ENCODE measurements at regions not wholly inside any gene's neighbourhood (a gene's known extent, or its start where the extent isn't known, plus 50 kb on each side); places are given as distances from the start of the nearest gene placed in this dataset.

DNA sequence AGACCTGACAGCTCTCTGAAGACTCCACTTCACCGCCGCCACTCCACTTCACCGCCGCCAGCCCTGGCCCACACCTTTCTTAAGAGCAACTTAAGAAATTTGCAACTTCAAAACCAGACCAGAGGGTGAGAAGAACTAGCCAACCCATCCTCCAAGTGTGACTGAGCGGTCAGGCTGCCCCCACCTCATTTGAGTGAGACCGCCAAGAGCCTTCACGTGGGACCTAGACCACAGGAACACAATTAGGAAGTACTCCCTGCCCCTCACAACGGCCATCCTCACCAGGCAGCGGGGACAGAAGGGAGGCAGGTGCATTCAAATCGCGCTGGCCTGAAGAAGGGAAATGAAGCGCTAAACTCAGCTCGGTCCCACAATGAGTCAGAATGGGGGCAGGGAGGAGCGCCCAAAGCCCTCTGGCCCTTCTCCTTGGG is 156.8 kb upstream of the BCL6 start:
- DNase-seq = no peak

DNA sequence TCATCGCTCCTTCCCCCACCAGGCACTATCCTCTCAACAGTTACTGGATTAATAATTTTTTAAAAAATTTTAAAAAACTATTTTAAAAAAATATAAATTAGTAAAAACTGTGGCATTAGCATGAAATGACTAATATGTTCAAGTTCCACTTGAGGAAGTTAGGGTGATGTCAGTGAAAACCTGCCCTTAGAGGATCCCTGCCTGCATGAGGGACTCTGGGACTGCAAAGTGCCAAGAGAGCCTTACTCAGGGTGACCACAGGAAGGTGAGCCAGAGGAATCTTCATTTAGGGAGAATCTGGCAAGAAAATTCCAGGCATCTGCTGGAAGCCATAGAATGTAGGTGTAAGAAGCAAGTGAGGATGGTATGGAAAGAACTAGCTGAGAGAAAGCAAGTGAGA is 157.7 kb upstream of the BCL6 start:
- DNase-seq = peak; percentile 50 to 65 (median 64)

DNA sequence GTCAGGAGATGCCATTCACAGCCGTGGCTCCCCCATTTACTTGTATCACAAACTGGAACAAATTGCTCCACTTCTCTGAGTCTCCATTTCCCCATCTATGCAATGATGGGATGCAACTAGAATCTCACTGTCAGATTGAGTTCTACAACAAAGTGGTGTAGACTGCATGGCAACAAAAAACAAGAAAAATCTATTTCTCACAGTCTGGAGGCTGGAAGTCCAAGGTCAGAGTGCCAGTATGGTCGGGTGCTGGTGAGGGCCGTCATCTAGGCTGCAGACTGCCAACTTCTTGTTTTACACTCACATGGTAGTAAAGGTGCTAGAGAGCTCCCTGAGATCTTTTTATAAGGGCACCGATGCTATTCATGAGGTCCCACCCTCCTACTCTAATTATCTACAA is 158.4 kb upstream of the BCL6 start:
- DNase-seq = no peak

DNA sequence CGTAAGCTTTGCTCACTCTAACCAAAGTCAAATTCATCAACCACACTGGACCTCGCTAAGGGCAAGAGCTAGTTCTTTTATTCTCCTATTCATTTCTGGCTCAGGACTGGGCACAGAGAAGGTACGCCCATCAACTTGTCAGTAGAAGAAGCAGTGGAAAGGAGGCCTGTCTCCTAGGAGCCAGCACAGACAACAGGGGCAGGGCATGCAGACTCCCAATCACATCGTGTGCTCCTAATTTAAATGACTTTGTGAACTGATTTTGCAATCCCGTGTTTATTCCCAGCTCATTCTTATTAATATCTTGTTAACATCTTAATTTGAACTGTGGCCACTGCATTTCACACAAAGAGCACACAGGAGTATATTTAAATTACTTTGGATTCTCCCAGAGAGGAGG is 161.1 kb upstream of the BCL6 start:
- DNase-seq = no peak

DNA sequence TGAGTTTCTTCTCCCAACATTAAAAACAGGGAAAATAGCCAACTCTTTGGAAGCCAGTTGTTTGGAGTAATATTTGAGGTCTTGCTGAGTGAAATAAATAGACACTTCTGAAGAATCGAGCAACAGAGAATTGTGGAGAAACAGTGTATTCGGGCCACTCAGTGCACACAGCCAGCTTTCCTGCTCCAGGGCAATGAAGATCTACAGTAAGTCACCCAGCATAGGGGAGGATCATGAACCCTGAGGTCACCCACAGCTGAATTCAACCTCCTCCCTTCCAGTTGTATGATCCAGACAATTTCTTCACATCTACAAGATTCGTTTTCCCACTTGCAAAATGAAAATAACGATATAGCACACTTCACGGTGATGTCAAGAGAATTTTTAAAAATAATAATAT is 161.7 kb upstream of the BCL6 start:
- no peak for DNase-seq

DNA sequence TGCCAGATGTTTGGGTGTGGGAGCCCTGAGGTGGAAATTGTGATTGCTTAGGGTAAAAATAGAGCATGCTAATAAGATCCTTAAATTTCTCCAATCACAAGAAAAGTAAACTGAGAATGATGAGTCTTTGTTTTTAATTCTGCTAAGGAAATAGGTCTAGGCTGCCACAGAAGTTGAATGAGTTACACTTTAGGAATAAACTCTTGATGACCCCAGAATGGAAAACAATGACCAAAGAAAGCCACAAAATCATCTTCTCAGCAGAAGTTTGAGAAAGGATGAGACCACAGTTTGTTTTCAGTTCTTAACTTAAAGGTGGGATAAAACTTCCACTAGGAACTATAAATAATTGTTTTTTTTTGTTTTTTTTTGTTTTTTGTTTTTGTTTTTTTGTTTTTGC is 164.6 kb upstream of the BCL6 start:
- DNase-seq = no peak

DNA sequence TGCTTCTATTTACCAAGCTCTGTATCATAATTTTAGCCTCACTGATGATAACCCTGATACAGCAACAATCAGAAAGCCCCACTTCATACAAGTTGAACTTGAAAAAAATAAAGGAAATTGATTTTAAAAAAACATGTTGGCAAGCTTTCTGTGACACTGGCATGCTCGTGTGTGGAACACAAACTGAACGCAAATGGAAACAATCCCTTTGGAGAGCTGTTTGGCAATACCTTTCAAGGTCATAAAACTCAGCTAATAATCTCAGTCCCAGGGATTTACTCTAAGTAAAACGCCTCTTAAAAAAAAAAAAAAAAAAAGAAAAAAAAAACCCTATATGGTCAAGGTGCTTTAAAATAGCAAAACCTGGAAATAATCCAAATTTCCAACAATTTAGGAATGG is 166.7 kb upstream of the BCL6 start:
- no peak for DNase-seq

DNA sequence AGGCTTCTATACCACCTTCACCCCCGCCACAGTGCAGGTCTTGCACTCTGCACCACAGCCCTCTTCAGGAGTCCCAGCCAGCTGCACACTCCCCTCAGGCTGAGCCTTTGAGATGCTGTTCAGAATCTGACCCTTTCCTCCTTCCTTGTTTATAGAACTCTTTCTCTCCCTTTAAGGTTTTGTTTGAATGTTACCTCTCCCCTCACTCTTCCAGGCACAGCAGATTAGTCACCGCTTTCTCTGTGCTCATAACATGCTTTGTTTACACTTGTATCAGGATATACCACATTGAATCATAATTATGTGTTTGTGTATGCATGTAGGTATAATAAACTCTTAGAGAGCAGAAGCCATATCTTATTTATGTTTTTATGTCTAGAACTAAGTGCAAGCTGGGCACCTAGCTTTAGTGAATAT is 168.4 kb upstream of the BCL6 start:
- DNase-seq = no peak

DNA sequence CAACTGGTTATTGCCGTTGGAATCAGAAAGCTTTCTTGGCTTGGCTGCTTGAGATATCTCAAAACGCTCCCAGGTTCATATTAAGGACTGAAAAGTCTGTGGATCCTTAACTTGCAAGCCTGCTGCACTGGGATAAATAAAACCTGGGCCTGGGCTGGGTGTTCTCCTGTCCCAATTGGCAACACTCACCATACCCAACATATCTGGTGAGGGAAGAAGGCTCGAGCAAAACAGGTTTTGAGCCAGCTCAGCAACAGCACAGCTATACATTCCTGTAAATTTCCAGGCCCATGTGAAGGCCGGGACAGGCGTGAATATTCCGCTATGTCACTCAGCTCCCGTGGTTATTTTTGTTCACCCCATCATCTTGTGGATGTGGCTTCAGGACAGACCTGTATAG is 169.0 kb upstream of the BCL6 start:
- no peak for DNase-seq

DNA sequence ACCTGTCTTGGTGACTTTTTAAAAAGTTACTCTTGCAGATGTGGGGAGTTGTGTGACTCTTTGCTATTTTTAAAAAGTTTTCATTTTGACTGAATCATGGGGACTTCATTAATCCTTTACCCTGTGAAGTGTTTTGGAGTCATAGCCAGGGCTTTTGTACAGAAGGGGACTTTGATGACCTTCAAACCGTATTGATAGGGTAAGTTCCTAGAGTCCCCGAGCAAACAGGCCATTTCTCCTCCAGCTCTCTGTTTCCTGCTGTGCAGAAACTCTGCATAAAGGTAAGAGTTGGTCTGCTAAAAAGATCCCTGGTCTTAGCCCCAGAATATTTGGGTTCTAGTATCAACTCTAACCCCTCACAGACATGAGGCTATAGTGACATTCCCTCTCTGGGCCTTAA is 170.8 kb upstream of the BCL6 start:
- DNase-seq = no peak

DNA sequence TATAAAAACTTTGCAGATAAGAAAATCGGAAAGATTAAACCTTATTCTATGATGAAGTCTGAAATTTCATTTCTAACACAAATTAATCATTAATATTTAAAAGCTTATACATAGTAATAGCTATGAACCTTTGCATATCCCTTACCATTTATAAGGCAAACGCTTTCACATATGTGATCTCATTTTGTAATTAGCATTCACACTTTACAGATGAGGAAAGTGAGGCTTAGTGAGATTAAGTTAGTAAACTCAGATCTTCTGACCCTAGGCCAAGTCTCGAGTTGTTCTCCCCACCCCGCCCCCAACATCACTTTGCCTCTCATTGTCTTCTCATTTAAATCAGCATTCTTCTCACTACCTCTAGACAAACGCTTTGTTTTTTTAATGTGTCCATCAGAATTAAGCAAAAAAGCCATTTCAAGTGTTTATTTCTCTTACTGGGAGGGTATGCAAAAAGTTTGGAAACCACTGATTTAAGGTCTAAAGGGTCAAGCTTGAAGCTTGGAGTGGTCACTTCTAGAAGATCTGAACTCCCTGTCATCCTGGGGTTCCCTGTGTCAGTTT is 172.9 kb upstream of the BCL6 start:
- no peak for DNase-seq

DNA sequence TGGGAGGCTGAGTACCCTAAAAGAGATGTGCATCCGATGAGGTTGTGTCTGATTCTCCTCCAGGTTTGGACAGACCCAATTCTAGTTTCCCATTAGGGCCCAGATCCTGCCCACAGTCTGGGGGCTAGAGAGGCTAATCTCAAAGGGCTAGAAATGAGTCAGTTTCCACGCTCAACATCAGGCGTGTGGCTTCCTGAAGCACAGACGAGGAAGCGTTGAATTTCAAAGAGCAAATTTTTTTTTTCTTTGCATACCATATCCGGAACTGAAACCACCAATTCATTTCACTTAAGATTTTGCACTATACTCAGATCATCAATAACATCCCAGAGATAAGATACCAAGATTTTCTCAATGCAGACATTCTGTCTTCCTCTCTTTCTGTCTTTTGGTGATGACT is 173.8 kb upstream of the BCL6 start:
- DNase-seq = peak; percentile 76 to 90 (median 89)

DNA sequence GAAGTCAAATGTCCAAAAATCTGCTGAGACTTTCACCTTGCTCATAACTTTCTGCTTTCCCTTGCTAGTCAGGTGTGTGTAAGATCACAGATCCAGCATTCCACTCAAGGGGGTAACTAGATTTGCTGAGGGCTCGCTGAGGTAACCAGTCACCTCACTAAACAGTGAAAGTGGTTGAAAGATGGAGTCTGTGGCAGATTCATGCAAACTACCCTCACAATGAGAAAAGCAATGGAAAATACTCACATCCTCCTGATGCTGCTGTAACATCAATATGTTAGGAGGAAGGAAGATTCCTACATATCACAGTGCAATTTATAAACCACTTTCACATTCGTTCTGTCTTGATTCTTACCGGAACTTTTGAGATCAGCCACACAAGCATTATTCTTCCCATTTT is 174.3 kb upstream of the BCL6 start:
- peak; percentile 52 to 83 (median 71) for DNase-seq

DNA sequence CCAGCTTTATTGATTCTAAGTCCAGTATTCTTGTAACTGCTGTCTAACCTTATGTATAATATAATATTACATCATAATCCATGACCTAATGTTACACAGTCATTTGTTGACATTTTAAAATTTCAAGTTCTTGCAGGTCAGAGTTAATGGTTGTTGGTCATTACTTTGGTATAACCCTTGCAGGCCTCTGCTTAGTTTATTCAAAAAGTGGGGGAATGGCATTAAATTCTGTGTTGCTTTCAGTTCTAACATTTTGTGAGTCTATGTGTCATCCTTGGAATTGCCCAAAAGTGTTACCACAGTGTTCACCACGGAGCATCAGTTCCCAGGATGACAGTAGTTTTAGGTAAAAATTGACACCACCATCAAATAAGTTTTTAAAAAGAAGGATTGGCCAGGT is 174.8 kb upstream of the BCL6 start:
- peak; percentile 22 to 65 (median 50) for DNase-seq

DNA sequence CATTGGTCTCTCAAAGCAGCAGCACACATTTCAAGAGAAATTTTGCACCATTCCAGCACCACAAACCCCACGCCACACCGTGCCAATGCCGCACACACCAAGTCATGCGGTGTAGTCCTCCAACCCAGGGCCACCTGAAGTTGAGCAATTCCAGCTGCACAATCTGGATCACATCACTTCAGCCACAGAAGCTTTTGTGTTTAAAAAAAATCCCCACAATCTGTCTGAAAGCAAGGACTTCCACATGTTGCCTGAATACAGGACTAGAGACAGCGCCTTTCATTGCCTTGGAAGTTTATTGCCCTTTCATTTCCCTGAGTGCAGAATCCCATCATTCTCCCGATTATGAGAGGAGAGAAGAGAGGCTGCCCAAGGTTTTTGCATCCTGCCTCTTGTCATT is 175.6 kb upstream of the BCL6 start:
- no peak for DNase-seq

DNA sequence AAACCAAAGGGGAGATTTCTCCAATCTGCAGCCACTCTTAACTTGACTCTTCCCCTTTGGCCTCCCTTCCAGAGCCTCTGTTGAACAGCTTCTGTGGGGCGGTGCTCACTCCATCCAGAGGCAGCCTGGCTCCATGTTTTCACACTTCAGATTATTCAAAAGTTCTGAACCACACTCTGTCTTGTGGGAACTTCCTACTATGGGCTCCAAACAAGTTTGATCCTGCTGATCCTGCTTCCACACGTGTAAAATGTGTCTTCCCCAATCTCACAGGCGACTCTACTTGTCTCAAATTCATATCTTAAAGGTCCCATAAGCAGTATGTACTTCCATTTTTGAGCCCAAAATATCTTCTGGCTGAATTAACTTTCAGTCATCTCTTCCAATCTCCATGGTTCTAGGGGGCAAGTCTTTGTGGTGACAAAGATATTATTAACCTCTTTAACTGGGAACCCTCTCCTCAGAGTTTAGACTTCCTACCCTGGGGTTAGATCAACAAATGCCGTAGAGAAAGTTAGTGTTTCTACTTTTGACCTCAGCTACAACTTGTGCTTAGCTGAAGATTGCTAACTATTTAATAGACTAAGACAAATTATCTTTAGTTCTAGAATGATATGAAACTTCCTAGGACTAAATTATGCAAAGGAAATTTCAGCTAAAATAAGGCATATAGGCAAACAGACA is 176.3 kb upstream of the BCL6 start:
- peak in 1 of 3 donors; percentile 26 for DNase-seq

DNA sequence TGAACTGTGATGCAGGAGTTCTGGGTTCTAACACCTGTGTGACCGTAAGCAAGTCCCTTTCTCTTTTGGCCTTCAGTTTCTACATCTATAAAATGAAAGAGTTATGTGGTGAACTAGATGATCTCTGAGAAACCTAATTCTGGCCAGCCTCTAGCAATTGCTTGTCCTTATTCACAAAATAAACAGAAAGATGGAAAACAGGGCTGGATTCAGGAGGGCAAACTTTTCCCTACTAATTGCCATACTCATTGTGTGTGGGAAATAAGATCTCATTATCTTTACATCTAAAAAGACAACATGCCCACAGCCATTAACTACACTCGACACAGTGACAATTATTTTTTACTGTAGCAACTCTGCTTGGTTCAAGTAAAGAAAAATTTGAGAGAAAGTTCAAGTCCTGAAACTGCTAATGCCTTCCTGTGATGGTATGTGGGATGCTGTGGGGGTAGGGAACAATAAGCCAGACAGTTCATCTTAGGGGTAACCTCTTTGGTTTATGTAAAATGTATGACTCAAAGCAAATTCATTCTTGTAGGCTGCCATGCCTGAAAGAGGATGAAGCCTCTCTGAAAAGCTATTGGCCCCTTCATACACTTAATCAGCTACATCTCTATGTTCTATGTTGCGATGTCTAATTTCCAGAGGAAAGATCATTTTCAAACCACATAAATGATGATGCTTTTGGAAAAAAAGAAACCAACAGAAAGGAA is 177.6 kb upstream of the BCL6 start:
- DNase-seq = no peak

DNA sequence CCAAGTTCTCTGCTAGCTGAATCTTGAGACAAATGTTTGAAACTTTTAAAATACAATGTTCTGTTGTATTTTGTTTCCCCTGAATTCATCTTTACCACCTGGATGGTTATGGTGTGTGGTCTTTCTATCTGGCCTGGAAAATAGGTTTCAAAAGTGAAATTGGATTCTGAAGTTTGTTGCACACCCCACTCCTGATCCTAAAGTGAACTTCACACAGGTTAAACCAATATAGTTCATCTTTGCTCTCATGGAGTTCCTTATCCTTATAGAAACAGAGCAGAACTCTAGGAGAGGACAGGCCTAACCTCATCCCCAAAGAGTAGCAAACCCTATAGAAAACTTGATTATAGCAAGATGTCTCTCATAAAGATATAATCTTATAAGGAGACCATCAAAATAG is 179.4 kb upstream of the BCL6 start:
- DNase-seq = no peak

DNA sequence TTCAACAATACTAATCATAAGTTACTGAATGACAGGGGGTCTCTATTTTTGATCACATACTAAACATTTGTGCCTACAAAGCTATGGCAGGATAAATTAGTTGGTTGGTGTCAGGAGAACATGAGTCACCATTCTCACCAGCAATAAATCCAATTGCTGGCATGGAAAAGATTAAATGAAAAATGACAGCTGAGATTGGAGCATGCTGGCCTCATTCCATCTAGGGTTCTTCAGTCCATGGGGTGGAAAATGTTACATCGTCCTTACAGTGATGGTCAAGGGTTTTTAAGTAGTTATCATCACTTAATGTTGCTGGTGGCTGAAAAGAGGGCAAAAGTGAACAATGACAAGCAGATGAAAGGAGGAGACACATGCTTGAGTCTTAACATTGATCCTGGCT is 180.1 kb upstream of the BCL6 start:
- DNase-seq = no peak

DNA sequence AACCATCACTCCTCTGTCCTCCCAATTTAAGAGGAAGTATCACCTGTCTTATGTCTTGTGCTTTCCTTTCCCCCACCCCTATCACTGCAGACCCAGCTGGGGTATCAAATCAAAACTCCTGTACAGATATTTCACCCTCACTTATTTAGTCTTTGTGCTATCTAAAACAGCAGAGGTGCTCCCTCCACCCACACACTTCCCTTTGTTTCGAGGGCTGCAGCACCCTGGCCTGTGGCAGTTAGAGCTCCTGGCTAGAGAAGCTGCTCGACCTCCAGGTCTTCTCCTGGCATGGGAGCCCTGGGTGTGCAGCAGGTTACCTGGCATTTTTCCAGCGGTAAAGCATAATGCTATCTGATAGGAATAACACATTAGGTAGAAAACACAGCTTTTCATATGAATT is 181.4 kb upstream of the BCL6 start:
- DNase-seq = no peak

DNA sequence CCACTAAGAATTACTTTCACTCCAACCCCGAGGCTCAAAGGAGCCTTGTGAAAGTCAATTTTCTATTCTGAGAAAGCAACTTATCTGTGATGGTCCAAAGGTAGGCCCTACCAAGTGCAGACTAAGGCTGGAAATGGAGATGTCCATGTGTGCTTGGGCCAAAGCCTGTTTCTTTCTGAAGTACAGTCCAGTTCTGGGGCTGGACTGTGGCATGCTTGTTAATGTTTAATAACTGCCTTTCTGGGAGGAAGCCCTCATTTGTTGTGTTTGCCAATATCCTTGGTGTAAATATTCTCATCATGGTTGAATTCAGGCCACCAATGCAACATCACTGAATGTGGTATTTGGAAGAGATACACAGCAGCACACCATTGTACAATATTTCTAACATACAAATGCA is 182.3 kb upstream of the BCL6 start:
- DNase-seq = no peak

DNA sequence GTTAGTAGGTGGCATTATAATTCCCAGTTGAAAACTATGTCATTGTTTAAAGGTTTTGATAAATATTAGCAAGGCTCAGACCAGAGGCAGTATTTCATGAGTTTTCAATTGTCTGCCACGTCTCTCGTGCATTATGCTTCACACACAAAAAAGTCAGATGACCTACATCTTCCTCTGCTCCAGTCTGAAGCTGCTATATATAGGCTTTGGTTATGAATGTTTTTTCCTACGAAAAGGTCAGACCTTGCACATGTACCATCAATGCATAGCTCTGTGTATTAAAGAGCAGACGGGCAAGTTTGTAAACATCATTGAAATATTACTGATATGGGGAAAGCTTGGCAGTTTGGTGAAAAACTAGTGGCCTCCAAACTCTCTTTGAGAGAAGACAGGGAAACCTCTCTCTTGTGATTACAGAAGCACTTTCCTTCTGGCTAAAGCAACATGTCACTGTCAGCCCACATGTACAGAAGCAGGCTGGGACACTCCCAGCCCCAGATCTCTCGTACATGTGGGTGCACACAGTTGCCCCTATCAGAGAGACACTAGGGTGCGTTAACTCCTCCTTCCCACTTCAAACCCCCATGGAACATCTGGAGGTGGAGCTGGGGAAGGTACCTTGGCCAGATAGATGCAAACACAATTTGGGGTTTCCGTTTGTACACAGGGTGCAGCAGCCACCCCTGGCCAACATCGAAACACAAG is 184.0 kb upstream of the BCL6 start:
- no peak for DNase-seq

DNA sequence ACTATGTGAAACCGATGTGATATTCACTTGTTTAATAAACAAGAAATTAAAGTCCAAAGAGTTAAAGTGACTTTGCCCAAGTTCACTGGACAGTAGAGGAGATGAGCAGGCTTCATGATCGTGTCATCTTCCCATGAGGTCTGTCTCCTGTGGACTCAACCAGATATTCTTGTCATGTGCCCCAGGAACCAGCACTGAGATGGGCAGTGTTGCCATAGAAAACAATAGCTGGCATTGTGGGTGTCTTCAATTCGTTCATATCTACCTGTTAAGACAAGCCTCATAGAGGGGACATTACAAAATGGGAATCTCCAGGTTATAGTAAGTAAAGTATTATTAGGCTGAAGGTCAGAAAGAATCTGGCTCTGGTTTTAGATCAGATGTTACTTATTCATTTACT is 184.8 kb upstream of the BCL6 start:
- no peak for DNase-seq

DNA sequence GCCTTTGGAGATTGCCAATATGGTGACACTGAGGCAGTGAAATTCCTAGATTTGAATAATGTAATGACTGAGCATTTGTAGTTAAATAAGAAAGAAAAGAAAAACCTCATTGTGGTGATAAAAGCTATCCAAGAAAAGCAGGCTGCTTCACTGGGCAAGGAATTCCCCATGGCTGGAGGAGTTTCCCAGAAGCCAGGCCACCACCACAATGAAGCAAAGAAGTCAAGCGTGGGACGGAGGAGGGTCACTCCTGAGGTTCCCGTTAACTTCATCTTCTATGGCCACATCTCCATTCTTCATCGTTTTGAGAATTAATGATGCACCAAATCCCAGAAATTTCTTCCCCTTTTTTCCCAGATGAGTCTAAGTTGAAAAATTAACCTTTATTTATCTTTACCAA is 185.8 kb upstream of the BCL6 start:
- DNase-seq = peak; percentile 33 to 57 (median 52)

Data from suppressor macrophage treated with lipopolysaccharide for 1 hour (primary cell).